ENCODE measurements at regions not wholly inside any gene's neighbourhood (a gene's known extent, or its start where the extent isn't known, plus 50 kb on each side); places are given as distances from the start of the nearest gene placed in this dataset.

GRCh38 chr3:135751991-135752390 is 213.5 kb upstream of the PPP2R3A start:
- WGBS, 2 donors (ENCODE audit: low coverage in 1 of 2): 74 to 83% methylated on average over 1 to 3 of the region's 4 CpGs
- Histone ChIP-seq H3K4me3 (no peak overlapping the region), H3K9me3 (no peaks in the 10 kb centered on the region), H3K27me3 (peaks cover 4% of the 10 kb centered on the region), H3K36me3 (no peaks in the 10 kb centered on the region), H3K4me1 (no peaks in the 10 kb centered on the region), H3K27ac (no peak overlapping the region)
- no peak for TF ChIP-seq EP300 (IDR thresholded peaks at IDR 0.05)
- no peak for TF ChIP-seq POLR2AphosphoS5 (IDR thresholded peaks at IDR 0.05)
- TF ChIP-seq CTCF (IDR thresholded peaks at IDR 0.05): no peak
- TF ChIP-seq POLR2A (IDR thresholded peaks at IDR 0.05): no peak
- ATAC-seq: no peak

- no peak for ATAC-seq
- Histone ChIP-seq H3K36me3 (no peaks in the 10 kb centered on the region), H3K4me1 (no peaks in the 10 kb centered on the region), H3K27me3 (peaks cover 4% of the 10 kb centered on the region), H3K4me3 (no peak overlapping the region), H3K9me3 (no peaks in the 10 kb centered on the region), H3K27ac (no peak overlapping the region)
- WGBS, 2 donors (ENCODE audit: low coverage in 1 of 2): 70% methylated on average over 2 of the region's 2 CpGs; no CpG with 5 or more reads in 1 of the 2 donors
- TF ChIP-seq CTCF (IDR thresholded peaks at IDR 0.05) (no peak), POLR2A (IDR thresholded peaks at IDR 0.05) (no peak), EP300 (IDR thresholded peaks at IDR 0.05) (no peak), POLR2AphosphoS5 (IDR thresholded peaks at IDR 0.05) (no peak)
Observed at GRCh38 chr3:135752851-135753250, 212.7 kb upstream of the PPP2R3A start.

- H3K4me3 ChIP-seq: no peak overlapping the region
- no peak overlapping the region for H3K27ac ChIP-seq
- WGBS, 2 donors (ENCODE audit: low coverage in 1 of 2): 80 to 91% methylated on average over 1 to 4 of the region's 7 CpGs
- no peaks in the 10 kb centered on the region for H3K36me3 ChIP-seq
- no peak for ATAC-seq
- TF ChIP-seq EP300 (IDR thresholded peaks at IDR 0.05): no peak
- no peak for TF ChIP-seq POLR2A (IDR thresholded peaks at IDR 0.05)
- no peak for TF ChIP-seq CTCF (IDR thresholded peaks at IDR 0.05)
- no peak for TF ChIP-seq POLR2AphosphoS5 (IDR thresholded peaks at IDR 0.05)
- no peaks in the 10 kb centered on the region for H3K4me1 ChIP-seq
- H3K9me3 ChIP-seq: no peaks in the 10 kb centered on the region
- H3K27me3 ChIP-seq: peaks cover 4% of the 10 kb centered on the region
Observed at GRCh38 chr3:135753506-135753905, 212.0 kb upstream of the PPP2R3A start.

GRCh38 chr3:135755330-135756105 is 210.0 kb upstream of the PPP2R3A start:
- 36 to 55% methylated on average over 2 of the region's 2 CpGs for WGBS, 2 donors (ENCODE audit: low coverage in 1 of 2)
- Histone ChIP-seq H3K4me3 (no peak overlapping the region), H3K27ac (no peak overlapping the region), H3K4me1 (no peaks in the 10 kb centered on the region), H3K36me3 (no peaks in the 10 kb centered on the region), H3K27me3 (peaks cover 4% of the 10 kb centered on the region), H3K9me3 (no peaks in the 10 kb centered on the region)
- TF ChIP-seq POLR2AphosphoS5 (IDR thresholded peaks at IDR 0.05): no peak
- TF ChIP-seq POLR2A (IDR thresholded peaks at IDR 0.05): no peak
- no peak for TF ChIP-seq EP300 (IDR thresholded peaks at IDR 0.05)
- no peak for ATAC-seq

DNA sequence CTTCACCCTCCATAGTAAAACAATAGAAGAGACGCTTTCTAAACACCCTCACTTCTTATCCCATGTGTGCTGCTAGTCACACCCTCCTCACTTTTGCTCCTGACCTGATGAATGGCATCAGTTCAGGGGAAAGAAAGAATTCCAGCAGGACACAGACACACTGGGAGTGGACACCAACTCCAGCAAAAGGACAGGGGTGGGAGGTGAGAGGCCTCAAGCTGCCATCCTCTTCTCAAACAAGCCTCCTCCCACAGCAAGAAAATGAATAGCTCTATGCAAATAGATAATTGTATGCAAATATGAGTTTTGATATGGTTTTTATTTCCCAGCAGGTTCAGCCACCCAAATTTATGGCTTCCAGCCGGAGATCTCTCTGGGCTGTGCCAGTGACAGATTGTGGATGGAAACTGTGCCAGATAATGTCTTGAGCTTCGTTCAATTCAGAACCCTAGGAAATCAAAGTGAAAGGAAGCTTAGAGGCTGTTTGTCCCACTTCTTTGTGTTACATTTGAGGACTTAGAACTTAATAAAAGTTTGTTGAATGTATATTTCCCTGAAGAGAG is 209.3 kb upstream of the PPP2R3A start:
- no peaks in the 10 kb centered on the region for H3K4me1 ChIP-seq
- TF ChIP-seq CTCF (IDR thresholded peaks at IDR 0.05): no peak
- no peak for TF ChIP-seq EP300 (IDR thresholded peaks at IDR 0.05)
- TF ChIP-seq POLR2A (IDR thresholded peaks at IDR 0.05): no peak
- no peak for TF ChIP-seq POLR2AphosphoS5 (IDR thresholded peaks at IDR 0.05)
- H3K27me3 ChIP-seq: peaks cover 4% of the 10 kb centered on the region
- no peak for ATAC-seq
- no peaks in the 10 kb centered on the region for H3K36me3 ChIP-seq
- H3K4me3 ChIP-seq: no peak overlapping the region
- H3K9me3 ChIP-seq: no peaks in the 10 kb centered on the region
- H3K27ac ChIP-seq: no peak overlapping the region
- WGBS, 2 donors (ENCODE audit: low coverage in 1 of 2): 31 to 53% methylated on average over 2 to 3 of the region's 3 CpGs

Data from gastroesophageal sphincter (tissue), 4 donors.